Stomach (tissue), 8 donors: ENCODE measurements at regions not wholly inside any gene's neighbourhood (a gene's known extent, or its start where the extent isn't known, plus 50 kb on each side); places are given as distances from the start of the nearest gene placed in this dataset.

Experiments used
- DNase-seq, 2 donors: peaks; one replicate each; pipeline versions ENCODE4 v3.0.0 to v3.0.0-alpha.2; 2013 to 2019
- H3K27ac ChIP-seq, 5 donors: fragments of 200-600 bp in 4 of 5; sonication (generic) in 4 of 5; one replicate each; pipeline ENCODE4 v1.5.1; 2013 to 2019; ENCODE audit warnings: mild to moderate bottlenecking in 1 of 5, moderate library complexity in 1 of 5
- H3K27me3 ChIP-seq, 3 donors: fragments of 200-600 bp; sonication (generic); one replicate each; pipeline ENCODE4 v1.5.1; 2017 to 2019; ENCODE audit warnings: mixed run types in 1 of 3
- H3K36me3 ChIP-seq, 4 donors: fragments of 200-600 bp; sonication (generic); 1 replicate in 3 of 4; 2 replicates in 1 of 4; pipeline ENCODE4 v1.5.1; 2016 to 2019
- H3K4me1 ChIP-seq, 4 donors: fragments of 200-600 bp; sonication (generic); one replicate each; pipeline ENCODE4 v1.5.1; 2016 to 2019
- H3K4me3 ChIP-seq, 4 donors: fragments of 200-600 bp; sonication (generic) in 3 of 4; one replicate each; pipeline ENCODE4 v1.5.1; 2016 to 2019; ENCODE audit warnings: mild to moderate bottlenecking in 1 of 4
- H3K9me3 ChIP-seq, 4 donors: fragments of 200-600 bp; sonication (generic); one replicate each; pipeline ENCODE4 v1.5.1; 2016 to 2019
- EP300 ChIP-seq: sonication (generic); formaldehyde crosslinking; IDR thresholded peaks from one replicate; pipeline ENCODE4 v1.6.1; 2017; ENCODE audit warnings: antibody characterized with exemption
- POLR2A ChIP-seq, 4 donors: fragments of 450-650 bp; IDR thresholded peaks; one replicate each; pipeline ENCODE4 v1.6.1; 2016; ENCODE audit warnings: antibody characterized with exemption in 4 of 4, control low read depth in 2 of 4, mild to moderate bottlenecking in 1 of 4, moderate library complexity in 1 of 4
- POLR2AphosphoS5 ChIP-seq, 3 donors: sonication (generic); formaldehyde crosslinking; IDR thresholded peaks; one replicate each; pipeline ENCODE4 v1.6.1; 2016; ENCODE audit warnings: antibody characterized with exemption in 3 of 3
- WGBS, 5 donors: extraction: QIAGEN DNeasy Blood & Tissue Kit in 3 of 5; methylation state at CpG; one replicate each; pipeline versions ENCODE4 v1.1.5 to v1.1.7; 2013 to 2018; 5-methylcytosine and 5-hydroxymethylcytosine counted together
- intact Hi-C: fragments of 100-400 bp; cut with DNase I; formaldehyde crosslinking; loops from one replicate; pipeline ENCODE4 v1.15.1; 2023; ENCODE audit warnings: low total_unique reads
- TF ChIP-seq, protein P1 (sequence below), 7 experiments: fragments of 450-650 bp in 4 of 7; fragments of 200-600 bp in 3 of 7; sonication (generic) in 3 of 7; IDR thresholded peaks; one replicate each; pipeline ENCODE4 v1.5.1; 2016 to 2019; ENCODE audit warnings: antibody characterized with exemption in 7 of 7, control low read depth in 2 of 7, mild to moderate bottlenecking in 1 of 7
- donor health status: healthy with polysubstance abuse.
- donor health status: Bipolar disorder and iron deficiency.
- donor health status: healthy.

DNA sequence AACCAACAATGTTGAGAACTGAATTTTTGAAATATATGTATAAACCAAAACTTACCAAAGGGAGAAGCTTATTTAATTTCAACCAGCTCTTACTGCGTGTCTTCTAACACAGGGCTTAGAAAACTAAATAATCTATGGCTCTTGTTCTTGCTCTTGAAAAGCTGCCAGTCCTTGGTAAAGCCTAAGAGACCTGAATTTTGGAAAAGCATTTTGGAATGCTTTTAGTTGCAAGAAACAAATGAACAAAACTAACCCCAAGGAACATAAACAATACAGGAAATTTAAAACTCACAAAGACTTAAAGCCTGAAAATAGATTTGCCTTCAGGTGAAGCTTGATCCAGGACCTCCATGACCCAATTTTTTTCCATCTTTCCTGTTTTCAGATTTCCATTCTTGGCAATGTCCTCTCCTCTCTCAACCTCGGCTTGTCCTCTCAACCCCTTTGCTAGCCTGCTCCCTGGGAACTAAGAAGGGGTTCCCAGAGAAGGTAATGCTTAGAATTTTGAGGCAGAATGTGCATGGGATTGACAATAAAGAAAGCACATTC is 169.8 kb upstream of the NCK2 start:
- Histone ChIP-seq H3K9me3 (no peaks in the 10 kb centered on the region), H3K36me3 (no peaks in the 10 kb centered on the region), H3K4me1 (peaks cover 16 to 40% (median 32%) of the 10 kb centered on the region in 4 donors), H3K27me3 (no peaks in the 10 kb centered on the region), H3K4me3 (no peak overlapping the region), H3K27ac (peak overlapping the region in 4 of 5 donors; percentile 38 to 77 (median 55))
- 52 to 74% (median 69%) methylated on average over 2 of the region's 2 CpGs for WGBS, 5 donors
- intact Hi-C loops: loop anchor here (10.0 kb wide), 2 partner anchors 170 to 520 kb away; partner anchors contain the start of gene NCK2
- DNase-seq: peak in 1 of 2 donors; percentile 24
- TF ChIP-seq POLR2A (IDR thresholded peaks at IDR 0.05) (no peak), POLR2AphosphoS5 (IDR thresholded peaks at IDR 0.05) (no peak), EP300 (no peak)
- TF ChIP-seq, protein P1, sequence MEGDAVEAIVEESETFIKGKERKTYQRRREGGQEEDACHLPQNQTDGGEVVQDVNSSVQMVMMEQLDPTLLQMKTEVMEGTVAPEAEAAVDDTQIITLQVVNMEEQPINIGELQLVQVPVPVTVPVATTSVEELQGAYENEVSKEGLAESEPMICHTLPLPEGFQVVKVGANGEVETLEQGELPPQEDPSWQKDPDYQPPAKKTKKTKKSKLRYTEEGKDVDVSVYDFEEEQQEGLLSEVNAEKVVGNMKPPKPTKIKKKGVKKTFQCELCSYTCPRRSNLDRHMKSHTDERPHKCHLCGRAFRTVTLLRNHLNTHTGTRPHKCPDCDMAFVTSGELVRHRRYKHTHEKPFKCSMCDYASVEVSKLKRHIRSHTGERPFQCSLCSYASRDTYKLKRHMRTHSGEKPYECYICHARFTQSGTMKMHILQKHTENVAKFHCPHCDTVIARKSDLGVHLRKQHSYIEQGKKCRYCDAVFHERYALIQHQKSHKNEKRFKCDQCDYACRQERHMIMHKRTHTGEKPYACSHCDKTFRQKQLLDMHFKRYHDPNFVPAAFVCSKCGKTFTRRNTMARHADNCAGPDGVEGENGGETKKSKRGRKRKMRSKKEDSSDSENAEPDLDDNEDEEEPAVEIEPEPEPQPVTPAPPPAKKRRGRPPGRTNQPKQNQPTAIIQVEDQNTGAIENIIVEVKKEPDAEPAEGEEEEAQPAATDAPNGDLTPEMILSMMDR (IDR thresholded peaks at IDR 0.05): no peak

DNA sequence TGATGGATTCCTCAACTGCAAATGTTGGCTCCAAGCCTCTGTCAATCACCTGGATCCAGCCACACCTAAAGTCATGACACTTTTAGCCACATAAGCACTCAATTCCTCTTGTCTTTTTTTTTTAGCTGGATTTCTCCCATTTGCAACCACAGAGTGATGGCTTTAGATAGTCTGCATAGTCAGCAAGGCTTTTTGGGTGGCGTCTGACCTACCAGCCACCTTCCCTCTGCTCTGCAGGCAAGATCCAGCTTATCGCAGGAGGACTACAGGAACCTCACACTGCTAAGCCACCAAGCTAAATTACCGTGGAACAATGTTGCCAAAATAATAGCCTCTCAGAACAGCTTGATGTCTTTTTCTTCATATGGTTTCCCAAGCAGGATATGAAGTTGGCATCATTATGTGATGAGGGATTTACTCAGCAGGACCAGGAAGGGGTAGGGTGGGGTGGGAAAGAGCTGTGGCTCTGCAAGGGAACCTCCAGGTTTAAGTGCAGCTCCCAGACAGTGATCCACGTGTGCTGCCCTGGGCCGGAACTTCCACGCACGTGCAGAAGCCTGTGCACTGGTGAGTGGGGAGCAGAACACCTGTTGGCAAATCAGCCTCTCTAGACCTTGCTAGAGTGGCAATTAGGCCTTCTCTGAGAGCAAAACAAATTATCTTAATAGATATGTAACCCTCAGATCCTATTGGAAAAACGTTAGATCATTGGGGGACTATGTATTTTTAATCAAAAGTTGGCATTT is 170.6 kb upstream of the NCK2 start:
- no peak for DNase-seq
- Histone ChIP-seq H3K9me3 (no peaks in the 10 kb centered on the region), H3K27me3 (no peaks in the 10 kb centered on the region), H3K4me3 (no peak overlapping the region), H3K36me3 (no peaks in the 10 kb centered on the region), H3K27ac (peak overlapping the region; percentile 20 to 77 (median 38)), H3K4me1 (peaks cover 16 to 40% (median 32%) of the 10 kb centered on the region in 4 donors)
- 39 to 59% (median 44%) methylated on average over 8 of the region's 8 CpGs for WGBS, 5 donors
- intact Hi-C loops: loop anchor here (10.0 kb wide), 2 partner anchors 171 to 521 kb away; partner anchors contain the start of gene NCK2
- TF ChIP-seq POLR2A (IDR thresholded peaks at IDR 0.05) (no peak), EP300 (no peak), POLR2AphosphoS5 (IDR thresholded peaks at IDR 0.05) (no peak)
- TF ChIP-seq, protein P1 (IDR thresholded peaks at IDR 0.05): no peak

DNA sequence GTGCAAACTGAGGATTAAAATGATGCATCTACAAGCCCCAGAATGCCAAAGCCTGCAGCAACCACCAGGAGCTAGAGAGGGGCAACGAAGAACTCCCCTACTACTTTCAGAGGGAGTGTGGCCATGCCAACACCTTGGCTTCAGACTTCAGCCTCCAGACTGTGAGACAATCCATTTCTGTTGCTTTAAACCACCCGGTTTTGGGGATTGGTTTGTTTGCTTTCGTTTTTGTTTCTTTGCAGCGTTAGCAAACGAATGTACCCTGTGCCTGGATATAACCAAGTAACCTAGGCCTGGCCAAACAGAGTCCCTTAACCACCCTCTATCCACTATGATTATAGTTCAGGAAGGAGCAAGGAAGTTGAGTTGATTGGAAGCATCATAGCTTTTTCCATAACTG is 171.2 kb upstream of the NCK2 start:
- 28 to 39% (median 33%) methylated on average over 5 of the region's 5 CpGs for WGBS, 5 donors
- peak overlapping the region in 1 of 4 donors; percentile 11 for H3K4me3 ChIP-seq
- H3K36me3 ChIP-seq: no peaks in the 10 kb centered on the region

DNA sequence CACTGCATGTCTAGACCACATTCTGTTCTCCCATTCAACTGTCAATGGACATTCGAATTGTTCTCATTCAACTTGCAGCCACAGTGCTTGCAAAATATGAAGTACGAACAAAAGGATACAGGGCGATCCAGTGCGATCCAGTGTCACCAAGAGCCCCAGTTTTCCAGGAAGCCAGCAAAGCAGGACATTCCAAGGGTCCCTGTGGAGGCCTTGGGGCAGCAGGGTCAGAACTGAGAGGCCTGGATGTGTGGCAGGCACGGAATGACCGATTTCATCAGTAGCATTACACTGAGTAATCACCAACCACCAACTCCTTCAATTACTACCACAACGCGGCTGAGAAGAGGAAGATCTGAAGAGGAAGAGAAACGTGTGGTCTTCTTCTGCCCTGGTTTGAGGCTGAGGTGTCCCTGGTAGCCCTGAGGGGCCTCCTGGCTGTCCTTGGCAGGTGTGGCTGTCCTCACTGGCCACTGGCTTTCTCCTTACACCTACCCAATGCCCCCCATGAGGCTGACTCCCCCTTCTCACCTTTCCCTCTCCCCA is 172.7 kb upstream of the FHL2 start:
- 70 to 92% (median 76%) methylated on average over 8 to 9 of the region's 9 CpGs for WGBS, 5 donors
- Histone ChIP-seq H3K27me3 (peaks cover 0 to 12% (median 0%) of the 10 kb centered on the region in 3 donors), H3K4me1 (peaks cover 17 to 49% (median 32%) of the 10 kb centered on the region in 4 donors), H3K36me3 (no peaks in the 10 kb centered on the region), H3K9me3 (no peaks in the 10 kb centered on the region), H3K27ac (no peak overlapping the region), H3K4me3 (no peak overlapping the region)
- no peak for DNase-seq
- no peak for TF ChIP-seq EP300
- no peak for TF ChIP-seq POLR2AphosphoS5 (IDR thresholded peaks at IDR 0.05)
- TF ChIP-seq POLR2A (IDR thresholded peaks at IDR 0.05): no peak
- TF ChIP-seq, protein P1 (IDR thresholded peaks at IDR 0.05): no peak
- intact Hi-C loops: loop anchor here (10.0 kb wide), 2 partner anchors 173 to 523 kb away; partner anchors contain the start of gene NCK2

More for the DNA sequence above, 171.2 kb upstream of the NCK2 start:
- no peaks in the 10 kb centered on the region for H3K27me3 ChIP-seq
- intact Hi-C loops: loop anchor here (10.0 kb wide), 2 partner anchors 171 to 521 kb away; partner anchors contain the start of gene NCK2
- H3K4me1 ChIP-seq: peaks cover 16 to 41% (median 32%) of the 10 kb centered on the region in 4 donors
- TF ChIP-seq, protein P1 (IDR thresholded peaks at IDR 0.05): no peak
- TF ChIP-seq POLR2A (IDR thresholded peaks at IDR 0.05) (no peak), POLR2AphosphoS5 (IDR thresholded peaks at IDR 0.05) (no peak), EP300 (no peak)
- no peak for DNase-seq
- no peaks in the 10 kb centered on the region for H3K9me3 ChIP-seq
- peak overlapping the region; percentile 20 to 77 (median 38) for H3K27ac ChIP-seq
